ENCODE measurements at regions not wholly inside any gene's neighbourhood (a gene's known extent, or its start where the extent isn't known, plus 50 kb on each side); places are given as distances from the start of the nearest gene placed in this dataset.

DNA sequence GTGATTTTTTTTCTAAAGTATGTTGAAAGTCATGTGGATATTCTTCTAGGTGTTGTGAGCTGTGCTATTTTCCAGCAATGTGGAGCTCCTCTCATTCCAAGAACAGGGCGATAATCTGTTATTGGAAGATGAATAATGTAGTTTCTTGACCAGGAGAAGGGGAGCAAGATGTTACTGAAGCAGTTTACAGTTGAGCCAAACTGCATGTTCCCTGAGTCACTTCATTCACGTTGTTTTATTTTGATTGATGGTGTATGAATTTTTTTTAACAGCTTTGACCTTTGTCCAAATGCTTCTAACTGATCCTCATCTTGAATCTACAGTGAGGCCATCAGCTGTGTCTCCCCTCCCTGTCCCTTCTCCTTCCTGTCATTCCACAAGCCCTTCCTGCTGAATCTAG is 277.1 kb upstream of the KLF6 start (continued):
- TF ChIP-seq ZNF532 (CRISPR knock-in tag; IDR thresholded peaks at IDR 0.05; ENCODE audit: borderline replicate concordance) (no peak), ZNF416 (CRISPR knock-in tag; IDR thresholded peaks at IDR 0.05) (no peak), NR1H2 (CRISPR knock-in tag; IDR thresholded peaks at IDR 0.05) (no peak)

GRCh38 chr10:4061441-4061951 is 276.5 kb upstream of the KLF6 start:
- ChIA-PET POLR2A (no interaction called here), CTCF (no interaction called here)
- ATAC-seq (no peak), DNase-seq (ENCODE audit: low spot score) (no peak)
- Mint-ChIP-seq H3K36me3 (no peaks in the 10 kb centered on the region), H3K4me1 (no peaks in the 10 kb centered on the region), H3K4me3 (no peak overlapping the region), H3K27ac (no peak overlapping the region), H3K9me3 (no peaks in the 10 kb centered on the region), H3K27me3 (ENCODE audit: low read depth) (no peaks in the 10 kb centered on the region)
- no peak for TF ChIP-seq CDX4 (CRISPR knock-in tag; IDR thresholded peaks at IDR 0.05; ENCODE audit: borderline replicate concordance)
- no peak for TF ChIP-seq ZNF671 (CRISPR knock-in tag; IDR thresholded peaks at IDR 0.05)
- TF ChIP-seq, protein P1, sequence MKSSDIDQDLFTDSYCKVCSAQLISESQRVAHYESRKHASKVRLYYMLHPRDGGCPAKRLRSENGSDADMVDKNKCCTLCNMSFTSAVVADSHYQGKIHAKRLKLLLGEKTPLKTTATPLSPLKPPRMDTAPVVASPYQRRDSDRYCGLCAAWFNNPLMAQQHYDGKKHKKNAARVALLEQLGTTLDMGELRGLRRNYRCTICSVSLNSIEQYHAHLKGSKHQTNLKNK (CRISPR knock-in tag; IDR thresholded peaks at IDR 0.05), result no peak
- TF ChIP-seq, protein P2, sequence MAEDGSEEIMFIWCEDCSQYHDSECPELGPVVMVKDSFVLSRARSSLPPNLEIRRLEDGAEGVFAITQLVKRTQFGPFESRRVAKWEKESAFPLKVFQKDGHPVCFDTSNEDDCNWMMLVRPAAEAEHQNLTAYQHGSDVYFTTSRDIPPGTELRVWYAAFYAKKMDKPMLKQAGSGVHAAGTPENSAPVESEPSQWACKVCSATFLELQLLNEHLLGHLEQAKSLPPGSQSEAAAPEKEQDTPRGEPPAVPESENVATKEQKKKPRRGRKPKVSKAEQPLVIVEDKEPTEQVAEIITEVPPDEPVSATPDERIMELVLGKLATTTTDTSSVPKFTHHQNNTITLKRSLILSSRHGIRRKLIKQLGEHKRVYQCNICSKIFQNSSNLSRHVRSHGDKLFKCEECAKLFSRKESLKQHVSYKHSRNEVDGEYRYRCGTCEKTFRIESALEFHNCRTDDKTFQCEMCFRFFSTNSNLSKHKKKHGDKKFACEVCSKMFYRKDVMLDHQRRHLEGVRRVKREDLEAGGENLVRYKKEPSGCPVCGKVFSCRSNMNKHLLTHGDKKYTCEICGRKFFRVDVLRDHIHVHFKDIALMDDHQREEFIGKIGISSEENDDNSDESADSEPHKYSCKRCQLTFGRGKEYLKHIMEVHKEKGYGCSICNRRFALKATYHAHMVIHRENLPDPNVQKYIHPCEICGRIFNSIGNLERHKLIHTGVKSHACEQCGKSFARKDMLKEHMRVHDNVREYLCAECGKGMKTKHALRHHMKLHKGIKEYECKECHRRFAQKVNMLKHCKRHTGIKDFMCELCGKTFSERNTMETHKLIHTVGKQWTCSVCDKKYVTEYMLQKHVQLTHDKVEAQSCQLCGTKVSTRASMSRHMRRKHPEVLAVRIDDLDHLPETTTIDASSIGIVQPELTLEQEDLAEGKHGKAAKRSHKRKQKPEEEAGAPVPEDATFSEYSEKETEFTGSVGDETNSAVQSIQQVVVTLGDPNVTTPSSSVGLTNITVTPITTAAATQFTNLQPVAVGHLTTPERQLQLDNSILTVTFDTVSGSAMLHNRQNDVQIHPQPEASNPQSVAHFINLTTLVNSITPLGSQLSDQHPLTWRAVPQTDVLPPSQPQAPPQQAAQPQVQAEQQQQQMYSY (CRISPR knock-in tag; IDR thresholded peaks at IDR 0.05), result no peak
- no peak for TF ChIP-seq SMAD3 (CRISPR knock-in tag; IDR thresholded peaks at IDR 0.05; ENCODE audit: borderline replicate concordance)
- no peak for TF ChIP-seq USF2 (CRISPR knock-in tag; IDR thresholded peaks at IDR 0.05)
- no peak for TF ChIP-seq CTCF (IDR thresholded peaks at IDR 0.05)
- no peak for TF ChIP-seq ATF6 (CRISPR knock-in tag; IDR thresholded peaks at IDR 0.05)
- TF ChIP-seq, protein P3, sequence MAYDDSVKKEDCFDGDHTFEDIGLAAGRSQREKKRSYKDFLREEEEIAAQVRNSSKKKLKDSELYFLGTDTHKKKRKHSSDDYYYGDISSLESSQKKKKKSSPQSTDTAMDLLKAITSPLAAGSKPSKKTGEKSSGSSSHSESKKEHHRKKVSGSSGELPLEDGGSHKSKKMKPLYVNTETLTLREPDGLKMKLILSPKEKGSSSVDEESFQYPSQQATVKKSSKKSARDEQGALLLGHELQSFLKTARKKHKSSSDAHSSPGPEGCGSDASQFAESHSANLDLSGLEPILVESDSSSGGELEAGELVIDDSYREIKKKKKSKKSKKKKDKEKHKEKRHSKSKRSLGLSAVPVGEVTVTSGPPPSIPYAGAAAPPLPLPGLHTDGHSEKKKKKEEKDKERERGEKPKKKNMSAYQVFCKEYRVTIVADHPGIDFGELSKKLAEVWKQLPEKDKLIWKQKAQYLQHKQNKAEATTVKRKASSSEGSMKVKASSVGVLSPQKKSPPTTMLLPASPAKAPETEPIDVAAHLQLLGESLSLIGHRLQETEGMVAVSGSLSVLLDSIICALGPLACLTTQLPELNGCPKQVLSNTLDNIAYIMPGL (CRISPR knock-in tag; IDR thresholded peaks at IDR 0.05), result no peak
- no peak for TF ChIP-seq CBFB (CRISPR knock-in tag; IDR thresholded peaks at IDR 0.05; ENCODE audit: low read depth)
- TF ChIP-seq ZBTB43 (CRISPR knock-in tag; IDR thresholded peaks at IDR 0.05), result no peak
- TF ChIP-seq, protein P4, sequence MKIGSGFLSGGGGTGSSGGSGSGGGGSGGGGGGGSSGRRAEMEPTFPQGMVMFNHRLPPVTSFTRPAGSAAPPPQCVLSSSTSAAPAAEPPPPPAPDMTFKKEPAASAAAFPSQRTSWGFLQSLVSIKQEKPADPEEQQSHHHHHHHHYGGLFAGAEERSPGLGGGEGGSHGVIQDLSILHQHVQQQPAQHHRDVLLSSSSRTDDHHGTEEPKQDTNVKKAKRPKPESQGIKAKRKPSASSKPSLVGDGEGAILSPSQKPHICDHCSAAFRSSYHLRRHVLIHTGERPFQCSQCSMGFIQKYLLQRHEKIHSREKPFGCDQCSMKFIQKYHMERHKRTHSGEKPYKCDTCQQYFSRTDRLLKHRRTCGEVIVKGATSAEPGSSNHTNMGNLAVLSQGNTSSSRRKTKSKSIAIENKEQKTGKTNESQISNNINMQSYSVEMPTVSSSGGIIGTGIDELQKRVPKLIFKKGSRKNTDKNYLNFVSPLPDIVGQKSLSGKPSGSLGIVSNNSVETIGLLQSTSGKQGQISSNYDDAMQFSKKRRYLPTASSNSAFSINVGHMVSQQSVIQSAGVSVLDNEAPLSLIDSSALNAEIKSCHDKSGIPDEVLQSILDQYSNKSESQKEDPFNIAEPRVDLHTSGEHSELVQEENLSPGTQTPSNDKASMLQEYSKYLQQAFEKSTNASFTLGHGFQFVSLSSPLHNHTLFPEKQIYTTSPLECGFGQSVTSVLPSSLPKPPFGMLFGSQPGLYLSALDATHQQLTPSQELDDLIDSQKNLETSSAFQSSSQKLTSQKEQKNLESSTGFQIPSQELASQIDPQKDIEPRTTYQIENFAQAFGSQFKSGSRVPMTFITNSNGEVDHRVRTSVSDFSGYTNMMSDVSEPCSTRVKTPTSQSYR (CRISPR knock-in tag; IDR thresholded peaks at IDR 0.05), result no peak
